ENCODE measurements at regions not wholly inside any gene's neighbourhood (a gene's known extent, or its start where the extent isn't known, plus 50 kb on each side); places are given as distances from the start of the nearest gene placed in this dataset.
A peak's percentile ranks its signal among the peaks of the same experiment; 100 is the strongest.

DNA sequence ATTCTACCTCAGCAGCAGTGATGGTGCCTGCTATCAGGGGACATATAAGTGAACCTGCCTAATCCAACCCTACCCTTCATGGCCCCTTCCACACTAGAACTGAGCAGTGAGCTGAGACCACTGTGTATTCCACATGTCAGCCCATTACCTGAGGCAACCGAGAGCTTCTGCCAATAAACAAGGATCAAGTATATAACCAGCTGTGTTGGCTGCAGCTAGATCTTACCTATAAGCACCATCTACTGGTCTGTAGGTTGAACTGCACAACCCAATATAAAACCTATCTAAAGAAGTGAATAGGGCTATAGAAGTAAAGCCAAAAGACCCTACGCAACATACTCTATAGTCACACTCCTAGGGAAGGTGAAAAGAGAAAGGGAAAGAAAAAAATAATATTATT lies 376.9 kb downstream of the HHIPL2 start:
- Mint-ChIP-seq H3K27me3 (ENCODE audit: low read depth) (no peaks in the 10 kb centered on the region), H3K9me3 (peaks cover 30% of the 10 kb centered on the region), H3K27ac (no peak overlapping the region), H3K36me3 (peaks cover 5% of the 10 kb centered on the region; the same call in 1 of the 2 replicates), H3K4me3 (no peak overlapping the region), H3K4me1 (no peaks in the 10 kb centered on the region)
- TF ChIP-seq GTF2I (CRISPR knock-in tag; conservative IDR thresholded peaks at IDR 0.05) (no peak), CREB1 (CRISPR knock-in tag; IDR thresholded peaks at IDR 0.05) (no peak)
- TF ChIP-seq, protein P1, sequence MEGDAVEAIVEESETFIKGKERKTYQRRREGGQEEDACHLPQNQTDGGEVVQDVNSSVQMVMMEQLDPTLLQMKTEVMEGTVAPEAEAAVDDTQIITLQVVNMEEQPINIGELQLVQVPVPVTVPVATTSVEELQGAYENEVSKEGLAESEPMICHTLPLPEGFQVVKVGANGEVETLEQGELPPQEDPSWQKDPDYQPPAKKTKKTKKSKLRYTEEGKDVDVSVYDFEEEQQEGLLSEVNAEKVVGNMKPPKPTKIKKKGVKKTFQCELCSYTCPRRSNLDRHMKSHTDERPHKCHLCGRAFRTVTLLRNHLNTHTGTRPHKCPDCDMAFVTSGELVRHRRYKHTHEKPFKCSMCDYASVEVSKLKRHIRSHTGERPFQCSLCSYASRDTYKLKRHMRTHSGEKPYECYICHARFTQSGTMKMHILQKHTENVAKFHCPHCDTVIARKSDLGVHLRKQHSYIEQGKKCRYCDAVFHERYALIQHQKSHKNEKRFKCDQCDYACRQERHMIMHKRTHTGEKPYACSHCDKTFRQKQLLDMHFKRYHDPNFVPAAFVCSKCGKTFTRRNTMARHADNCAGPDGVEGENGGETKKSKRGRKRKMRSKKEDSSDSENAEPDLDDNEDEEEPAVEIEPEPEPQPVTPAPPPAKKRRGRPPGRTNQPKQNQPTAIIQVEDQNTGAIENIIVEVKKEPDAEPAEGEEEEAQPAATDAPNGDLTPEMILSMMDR (IDR thresholded peaks at IDR 0.05) = peak; percentile 37; the same call in 1 of the 2 replicates
- DNase-seq (ENCODE audit: low spot score) (no peak), ATAC-seq (peak; percentile 97)
- ChIA-PET CTCF (interaction anchor here (0.9 to 2.1 kb wide), 12 partner anchors 9 to 907 kb away, joined by 3 to 10 read pairs (median 6); no protein-coding TSS in a partner anchor), POLR2A (no interaction called here)

DNA sequence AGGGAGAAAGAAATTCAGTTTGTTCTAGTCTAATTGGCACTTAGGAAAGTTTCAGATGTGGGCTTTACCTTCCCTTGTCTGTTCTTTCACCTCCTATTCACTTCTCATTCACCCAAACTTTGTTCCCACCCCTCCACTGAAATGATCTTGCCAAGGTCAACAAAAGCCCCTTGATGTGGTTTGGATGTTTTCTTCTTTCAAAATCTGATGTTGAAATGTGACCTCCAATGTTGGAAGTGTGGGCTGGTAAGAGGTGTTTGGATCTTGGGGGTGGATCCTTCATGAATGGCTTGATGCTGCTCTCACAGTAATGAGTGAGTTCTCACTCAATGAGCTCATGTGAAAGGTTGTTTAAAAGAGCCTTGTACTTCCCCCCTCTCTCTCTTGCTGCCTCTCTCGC lies 379.3 kb downstream of the HHIPL2 start:
- Mint-ChIP-seq H3K27ac (no peak overlapping the region), H3K4me1 (no peaks in the 10 kb centered on the region), H3K27me3 (ENCODE audit: low read depth) (no peaks in the 10 kb centered on the region), H3K9me3 (peaks cover 24% of the 10 kb centered on the region), H3K4me3 (no peak overlapping the region), H3K36me3 (peaks cover 5% of the 10 kb centered on the region; the same call in 1 of the 2 replicates)
- ATAC-seq (no peak), DNase-seq (ENCODE audit: low spot score) (no peak)
- ChIA-PET POLR2A (no interaction called here), CTCF (no interaction called here)
- TF ChIP-seq, protein P2, sequence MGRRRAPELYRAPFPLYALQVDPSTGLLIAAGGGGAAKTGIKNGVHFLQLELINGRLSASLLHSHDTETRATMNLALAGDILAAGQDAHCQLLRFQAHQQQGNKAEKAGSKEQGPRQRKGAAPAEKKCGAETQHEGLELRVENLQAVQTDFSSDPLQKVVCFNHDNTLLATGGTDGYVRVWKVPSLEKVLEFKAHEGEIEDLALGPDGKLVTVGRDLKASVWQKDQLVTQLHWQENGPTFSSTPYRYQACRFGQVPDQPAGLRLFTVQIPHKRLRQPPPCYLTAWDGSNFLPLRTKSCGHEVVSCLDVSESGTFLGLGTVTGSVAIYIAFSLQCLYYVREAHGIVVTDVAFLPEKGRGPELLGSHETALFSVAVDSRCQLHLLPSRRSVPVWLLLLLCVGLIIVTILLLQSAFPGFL (CRISPR knock-in tag; IDR thresholded peaks at IDR 0.05; ENCODE audit: borderline replicate concordance) = no peak

DNA sequence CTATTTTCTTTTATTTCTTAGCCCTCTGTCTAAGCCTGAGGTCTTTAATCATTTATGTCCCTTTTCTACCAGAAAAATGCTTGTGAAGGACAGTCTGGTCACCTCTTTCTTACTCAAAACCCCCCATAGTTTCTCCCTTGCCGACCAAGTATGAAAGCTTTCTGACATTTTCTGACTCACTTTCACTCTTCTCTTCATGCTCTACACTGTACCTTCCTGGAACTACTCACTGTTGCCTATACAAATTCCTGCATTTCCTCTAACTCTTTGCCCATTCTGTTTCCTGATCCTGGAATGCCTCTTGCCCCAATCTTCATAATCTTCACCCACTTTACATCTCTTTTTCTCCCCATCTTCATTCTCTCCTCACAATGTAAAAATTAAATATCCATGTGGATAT lies 380.0 kb downstream of the HHIPL2 start:
- H3K27ac Mint-ChIP-seq = no peak overlapping the region

DNA sequence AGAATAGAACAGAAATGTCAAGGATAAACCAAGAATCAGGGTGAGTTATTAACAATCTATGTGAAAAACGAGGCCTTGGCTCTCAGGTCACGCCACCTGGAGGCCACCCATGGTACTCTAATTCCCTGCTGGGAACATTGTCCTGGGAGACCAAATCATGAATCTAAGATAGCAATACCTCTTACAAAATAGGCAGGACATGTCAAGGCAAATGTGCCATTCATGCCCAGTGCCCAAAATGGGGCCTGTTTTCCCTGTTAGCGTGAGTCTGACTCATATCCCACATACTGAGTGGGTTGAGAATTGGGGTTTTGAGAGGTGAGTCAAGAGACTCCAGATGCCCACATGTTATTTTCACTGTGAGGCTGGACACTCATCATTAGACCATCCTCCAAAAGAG lies 380.8 kb downstream of the HHIPL2 start:
- ATAC-seq (peak; percentile 49), DNase-seq (ENCODE audit: low spot score) (peak; percentile 64)
- TF ChIP-seq, protein P1 (IDR thresholded peaks at IDR 0.05) = peak; percentile 76; the same call in 1 of the 2 replicates
- TF ChIP-seq, protein P3, sequence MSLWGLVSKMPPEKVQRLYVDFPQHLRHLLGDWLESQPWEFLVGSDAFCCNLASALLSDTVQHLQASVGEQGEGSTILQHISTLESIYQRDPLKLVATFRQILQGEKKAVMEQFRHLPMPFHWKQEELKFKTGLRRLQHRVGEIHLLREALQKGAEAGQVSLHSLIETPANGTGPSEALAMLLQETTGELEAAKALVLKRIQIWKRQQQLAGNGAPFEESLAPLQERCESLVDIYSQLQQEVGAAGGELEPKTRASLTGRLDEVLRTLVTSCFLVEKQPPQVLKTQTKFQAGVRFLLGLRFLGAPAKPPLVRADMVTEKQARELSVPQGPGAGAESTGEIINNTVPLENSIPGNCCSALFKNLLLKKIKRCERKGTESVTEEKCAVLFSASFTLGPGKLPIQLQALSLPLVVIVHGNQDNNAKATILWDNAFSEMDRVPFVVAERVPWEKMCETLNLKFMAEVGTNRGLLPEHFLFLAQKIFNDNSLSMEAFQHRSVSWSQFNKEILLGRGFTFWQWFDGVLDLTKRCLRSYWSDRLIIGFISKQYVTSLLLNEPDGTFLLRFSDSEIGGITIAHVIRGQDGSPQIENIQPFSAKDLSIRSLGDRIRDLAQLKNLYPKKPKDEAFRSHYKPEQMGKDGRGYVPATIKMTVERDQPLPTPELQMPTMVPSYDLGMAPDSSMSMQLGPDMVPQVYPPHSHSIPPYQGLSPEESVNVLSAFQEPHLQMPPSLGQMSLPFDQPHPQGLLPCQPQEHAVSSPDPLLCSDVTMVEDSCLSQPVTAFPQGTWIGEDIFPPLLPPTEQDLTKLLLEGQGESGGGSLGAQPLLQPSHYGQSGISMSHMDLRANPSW (CRISPR knock-in tag; conservative IDR thresholded peaks at IDR 0.05; ENCODE audit: low read depth) = no peak
- peaks cover 5% of the 10 kb centered on the region; the same call in 1 of the 2 replicates for H3K36me3 Mint-ChIP-seq
- CTCF ChIA-PET = no interaction called here
- no peak overlapping the region for H3K4me3 Mint-ChIP-seq
- H3K9me3 Mint-ChIP-seq = peaks cover 19% of the 10 kb centered on the region
- no peak overlapping the region for H3K27ac Mint-ChIP-seq
- no peaks in the 10 kb centered on the region for H3K4me1 Mint-ChIP-seq
- H3K27me3 Mint-ChIP-seq (ENCODE audit: low read depth) = no peaks in the 10 kb centered on the region
- POLR2A ChIA-PET = no interaction called here

More for the DNA sequence above, 380.0 kb downstream of the HHIPL2 start:
- ChIA-PET CTCF (no interaction called here), POLR2A (interaction anchor here (0.6 kb wide), 1 partner anchor 277 kb away, joined by 3 read pairs; no protein-coding TSS in a partner anchor)
- H3K4me3 Mint-ChIP-seq = no peak overlapping the region
- H3K36me3 Mint-ChIP-seq = peaks cover 5% of the 10 kb centered on the region; the same call in 1 of the 2 replicates
- H3K9me3 Mint-ChIP-seq = peaks cover 22% of the 10 kb centered on the region
- H3K4me1 Mint-ChIP-seq = no peaks in the 10 kb centered on the region
- no peak for DNase-seq (ENCODE audit: low spot score)
- ATAC-seq = no peak
- no peaks in the 10 kb centered on the region for H3K27me3 Mint-ChIP-seq (ENCODE audit: low read depth)
- TF ChIP-seq SMAD4 (CRISPR knock-in tag; IDR thresholded peaks at IDR 0.05) = no peak
- TF ChIP-seq, protein P4, sequence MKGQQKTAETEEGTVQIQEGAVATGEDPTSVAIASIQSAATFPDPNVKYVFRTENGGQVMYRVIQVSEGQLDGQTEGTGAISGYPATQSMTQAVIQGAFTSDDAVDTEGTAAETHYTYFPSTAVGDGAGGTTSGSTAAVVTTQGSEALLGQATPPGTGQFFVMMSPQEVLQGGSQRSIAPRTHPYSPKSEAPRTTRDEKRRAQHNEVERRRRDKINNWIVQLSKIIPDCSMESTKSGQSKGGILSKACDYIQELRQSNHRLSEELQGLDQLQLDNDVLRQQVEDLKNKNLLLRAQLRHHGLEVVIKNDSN (CRISPR knock-in tag; IDR thresholded peaks at IDR 0.05) = no peak
- TF ChIP-seq, protein P5, sequence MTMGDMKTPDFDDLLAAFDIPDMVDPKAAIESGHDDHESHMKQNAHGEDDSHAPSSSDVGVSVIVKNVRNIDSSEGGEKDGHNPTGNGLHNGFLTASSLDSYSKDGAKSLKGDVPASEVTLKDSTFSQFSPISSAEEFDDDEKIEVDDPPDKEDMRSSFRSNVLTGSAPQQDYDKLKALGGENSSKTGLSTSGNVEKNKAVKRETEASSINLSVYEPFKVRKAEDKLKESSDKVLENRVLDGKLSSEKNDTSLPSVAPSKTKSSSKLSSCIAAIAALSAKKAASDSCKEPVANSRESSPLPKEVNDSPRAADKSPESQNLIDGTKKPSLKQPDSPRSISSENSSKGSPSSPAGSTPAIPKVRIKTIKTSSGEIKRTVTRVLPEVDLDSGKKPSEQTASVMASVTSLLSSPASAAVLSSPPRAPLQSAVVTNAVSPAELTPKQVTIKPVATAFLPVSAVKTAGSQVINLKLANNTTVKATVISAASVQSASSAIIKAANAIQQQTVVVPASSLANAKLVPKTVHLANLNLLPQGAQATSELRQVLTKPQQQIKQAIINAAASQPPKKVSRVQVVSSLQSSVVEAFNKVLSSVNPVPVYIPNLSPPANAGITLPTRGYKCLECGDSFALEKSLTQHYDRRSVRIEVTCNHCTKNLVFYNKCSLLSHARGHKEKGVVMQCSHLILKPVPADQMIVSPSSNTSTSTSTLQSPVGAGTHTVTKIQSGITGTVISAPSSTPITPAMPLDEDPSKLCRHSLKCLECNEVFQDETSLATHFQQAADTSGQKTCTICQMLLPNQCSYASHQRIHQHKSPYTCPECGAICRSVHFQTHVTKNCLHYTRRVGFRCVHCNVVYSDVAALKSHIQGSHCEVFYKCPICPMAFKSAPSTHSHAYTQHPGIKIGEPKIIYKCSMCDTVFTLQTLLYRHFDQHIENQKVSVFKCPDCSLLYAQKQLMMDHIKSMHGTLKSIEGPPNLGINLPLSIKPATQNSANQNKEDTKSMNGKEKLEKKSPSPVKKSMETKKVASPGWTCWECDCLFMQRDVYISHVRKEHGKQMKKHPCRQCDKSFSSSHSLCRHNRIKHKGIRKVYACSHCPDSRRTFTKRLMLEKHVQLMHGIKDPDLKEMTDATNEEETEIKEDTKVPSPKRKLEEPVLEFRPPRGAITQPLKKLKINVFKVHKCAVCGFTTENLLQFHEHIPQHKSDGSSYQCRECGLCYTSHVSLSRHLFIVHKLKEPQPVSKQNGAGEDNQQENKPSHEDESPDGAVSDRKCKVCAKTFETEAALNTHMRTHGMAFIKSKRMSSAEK (CRISPR knock-in tag; IDR thresholded peaks at IDR 0.05; ENCODE audit: borderline replicate concordance) = no peak
- TF ChIP-seq ZNF416 (CRISPR knock-in tag; IDR thresholded peaks at IDR 0.05) = no peak
- TF ChIP-seq SMAD3 (CRISPR knock-in tag; IDR thresholded peaks at IDR 0.05; ENCODE audit: borderline replicate concordance) = no peak
- no peak for TF ChIP-seq TEAD1 (CRISPR knock-in tag; IDR thresholded peaks at IDR 0.05)

Measured in WTC11 (cell line).